NCI-H128 (cell line): ENCODE measurements at regions not wholly inside any gene's neighbourhood (a gene's known extent, or its start where the extent isn't known, plus 50 kb on each side); places are given as distances from the start of the nearest gene placed in this dataset.

ENCODE experiments used
- DNase-seq: peaks from one replicate; lab custom pipeline; 2025; ENCODE audit not compliant: unreplicated experiment; lab: John Stamatoyannopoulos, UW

DNA sequence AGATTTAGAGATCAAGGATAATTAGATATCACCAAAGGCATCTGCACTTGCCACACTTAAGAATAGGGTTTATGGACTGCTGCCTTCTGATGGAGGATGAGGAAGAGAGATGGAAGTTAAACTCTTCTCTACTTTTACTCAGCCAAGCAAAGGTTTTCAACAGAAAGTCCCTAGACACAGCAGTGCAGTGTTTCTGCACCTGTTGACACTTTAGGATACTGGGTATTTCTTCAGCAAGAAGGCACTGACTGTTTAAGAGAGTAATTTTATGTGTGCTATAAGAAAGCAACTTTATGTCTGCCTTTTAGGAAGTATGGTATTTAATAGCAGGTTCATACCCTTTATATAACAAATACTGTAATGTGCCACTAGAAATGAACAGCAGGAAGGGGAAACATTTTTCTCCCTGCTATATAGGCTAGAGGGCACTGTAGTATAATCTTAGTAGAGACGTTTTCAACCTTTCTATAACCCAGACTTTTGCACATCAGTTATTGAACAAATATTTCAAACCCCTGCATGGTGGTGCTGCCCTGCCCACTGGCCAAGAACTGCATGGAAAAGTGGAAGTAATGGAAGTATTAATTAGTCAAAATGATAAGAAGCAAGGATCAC lies 225.0 kb upstream of the GRIP1 start:
- no peak for DNase-seq

DNA sequence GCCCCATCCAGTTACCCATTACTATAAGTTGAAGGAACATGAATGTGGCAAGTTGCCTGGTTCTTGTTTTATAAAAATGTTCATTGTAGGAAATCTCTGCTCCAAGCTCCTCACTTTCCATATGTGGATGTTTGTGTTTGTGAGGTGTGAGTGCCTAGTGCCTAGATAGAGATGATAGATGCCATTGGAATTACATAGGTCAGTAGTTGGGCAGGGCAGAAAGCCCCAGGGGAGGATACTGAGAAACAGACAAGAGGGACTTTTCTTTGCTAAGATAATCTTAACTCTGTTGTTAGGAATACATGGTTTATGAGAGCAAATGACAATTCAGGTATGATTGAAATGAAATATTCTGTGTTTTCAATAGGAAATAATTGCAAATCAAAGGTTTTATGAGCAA lies 226.3 kb upstream of the GRIP1 start:
- DNase-seq, result no peak

DNA sequence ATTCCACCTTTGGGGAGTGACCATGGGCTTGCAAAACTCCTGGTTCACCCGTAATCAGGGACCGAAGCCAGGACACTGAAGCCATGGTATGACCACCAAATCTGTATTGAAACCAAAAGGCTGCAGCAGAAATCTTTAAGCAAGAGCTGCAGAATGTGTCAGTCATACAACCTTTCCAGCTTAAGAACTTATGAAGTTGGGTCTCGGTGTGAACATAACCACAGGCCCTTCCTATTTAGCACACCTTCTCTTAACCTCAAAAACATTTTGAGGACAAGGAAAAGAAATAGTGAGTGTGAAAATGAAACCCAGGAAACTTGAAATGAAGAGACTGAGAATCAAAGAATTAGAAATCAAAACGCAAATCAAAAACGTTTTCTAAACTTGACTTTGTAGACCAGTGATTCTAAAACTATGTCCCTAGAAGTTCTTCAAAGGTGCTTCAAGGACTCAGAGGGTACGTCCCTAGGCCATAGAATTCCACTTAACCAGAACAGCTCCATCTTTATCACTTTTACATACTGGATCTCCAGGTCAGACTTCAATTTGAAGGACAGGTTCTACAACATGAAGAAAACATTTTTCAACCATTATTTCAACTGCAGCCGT lies 231.6 kb upstream of the GRIP1 start:
- DNase-seq, result no peak

DNA sequence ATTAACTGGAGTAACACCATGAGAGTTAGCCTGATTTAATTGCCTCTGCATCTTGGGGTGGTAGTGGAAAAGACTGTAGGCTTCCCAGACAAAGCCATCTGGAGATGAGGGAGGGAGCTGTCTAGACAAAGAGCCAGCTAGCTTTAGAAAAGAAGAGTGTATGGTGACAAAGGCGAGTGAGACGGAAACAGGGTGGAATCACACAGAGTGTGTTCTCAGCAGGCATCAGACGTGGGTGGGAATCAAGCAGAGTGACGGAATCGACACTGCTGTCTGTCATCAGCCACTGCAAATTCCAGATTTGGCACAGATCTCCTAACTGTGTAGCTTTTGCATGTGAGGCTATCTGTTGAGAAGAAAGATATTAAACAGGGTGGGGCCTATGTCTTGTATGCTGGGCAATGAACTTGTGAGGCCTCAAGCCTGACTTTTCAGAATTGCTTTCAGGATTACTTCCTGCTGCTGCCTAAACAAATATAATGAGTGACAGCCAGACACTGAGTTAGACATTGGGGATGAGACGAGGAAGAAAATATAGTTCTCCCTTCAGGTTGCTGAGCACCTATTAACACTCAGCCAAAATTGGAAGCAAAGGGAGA lies 236.5 kb upstream of the GRIP1 start:
- DNase-seq, result no peak

DNA sequence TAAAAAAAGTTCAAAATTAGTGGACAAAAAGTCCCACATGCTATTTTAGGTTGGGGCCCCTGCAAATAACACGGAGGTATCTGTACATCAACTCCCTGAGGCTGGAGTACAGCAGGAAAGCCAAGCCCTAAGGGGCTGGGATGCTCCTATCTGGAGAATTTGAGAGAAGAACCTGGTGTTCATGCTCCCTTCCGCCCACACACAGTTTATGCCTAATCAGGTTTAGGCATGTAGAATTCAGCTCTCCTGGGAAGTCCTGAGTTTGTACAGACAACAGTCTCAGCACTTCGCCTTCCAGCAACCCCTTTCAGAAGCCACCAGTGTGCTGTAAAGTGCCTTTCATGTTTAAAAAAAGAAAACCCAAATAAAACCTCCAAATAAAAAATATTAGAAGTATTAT lies 237.3 kb upstream of the GRIP1 start:
- no peak for DNase-seq

DNA sequence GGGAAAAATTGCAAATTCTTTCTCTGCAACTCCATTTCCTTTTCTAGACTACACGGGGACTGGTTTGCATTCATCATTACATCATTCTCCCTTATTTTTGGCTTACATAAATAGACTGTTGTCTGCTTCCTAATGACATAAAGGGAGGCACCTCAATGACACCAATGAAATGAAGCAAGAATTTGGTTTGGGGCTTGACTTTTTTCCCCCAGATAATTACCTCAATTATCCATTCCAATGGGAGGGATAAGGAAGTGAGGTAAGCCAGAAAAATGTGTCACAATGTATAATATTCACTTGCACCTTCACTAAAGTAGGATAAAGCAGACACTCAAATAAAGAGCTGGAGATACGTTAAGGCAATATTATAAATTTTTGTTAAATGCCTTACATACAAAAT lies 240.6 kb upstream of the GRIP1 start:
- DNase-seq, result no peak

DNA sequence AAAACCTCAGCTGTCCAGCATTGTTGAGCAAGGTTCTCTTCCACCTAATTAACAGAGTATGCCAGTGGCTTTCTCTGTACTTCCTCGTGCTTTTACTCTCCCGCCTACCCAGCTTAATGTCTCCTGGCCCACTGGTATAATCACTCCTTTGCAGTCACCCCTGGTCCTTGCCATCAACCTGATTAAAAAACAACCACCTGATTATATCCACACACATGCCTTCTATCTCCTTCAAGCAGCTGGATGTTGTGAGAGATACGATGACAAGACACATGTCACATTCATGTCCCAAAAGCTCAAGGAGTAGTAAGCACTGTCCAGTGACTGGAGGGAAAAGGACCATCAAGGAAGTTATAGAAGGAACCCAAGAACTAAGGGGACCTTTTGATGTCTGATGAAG lies 241.3 kb upstream of the GRIP1 start:
- no peak for DNase-seq

DNA sequence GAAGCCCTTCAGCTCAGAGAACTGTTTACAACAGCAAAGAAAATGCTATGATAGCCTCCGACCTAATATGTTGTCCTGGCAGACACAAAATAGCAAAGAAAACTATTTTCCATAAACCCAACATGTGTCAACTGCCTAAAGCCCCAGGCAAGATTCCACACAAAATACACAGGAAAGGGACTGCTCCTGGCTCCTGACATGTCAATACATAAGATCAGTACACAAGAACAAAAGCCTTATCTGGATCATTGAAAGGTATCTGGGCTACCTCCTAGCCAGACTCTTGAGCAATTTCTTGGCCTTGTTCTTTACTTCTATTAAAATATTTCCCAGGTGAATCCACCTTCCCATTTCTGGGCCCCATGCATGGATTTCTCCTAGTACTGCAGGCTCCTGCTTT lies 242.3 kb upstream of the GRIP1 start:
- no peak for DNase-seq

DNA sequence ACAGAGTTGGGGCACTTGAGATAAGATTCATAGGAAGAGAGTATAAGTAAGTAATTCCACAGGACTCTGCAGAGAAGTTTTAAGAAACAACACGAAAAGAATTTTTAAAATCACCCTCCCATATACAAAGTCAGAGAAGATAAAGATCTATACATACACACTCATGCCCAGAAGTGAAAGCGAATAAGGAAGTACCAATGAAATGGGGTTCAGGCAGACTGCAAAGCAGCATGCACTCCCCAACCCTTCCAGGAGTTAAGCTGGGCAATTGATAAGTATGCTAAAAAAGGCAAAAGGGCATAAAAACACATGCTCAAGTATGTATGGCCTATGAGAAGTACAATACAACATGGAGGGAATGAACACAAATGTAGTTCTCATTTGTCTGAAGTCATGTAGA lies 246.2 kb upstream of the GRIP1 start:
- no peak for DNase-seq

DNA sequence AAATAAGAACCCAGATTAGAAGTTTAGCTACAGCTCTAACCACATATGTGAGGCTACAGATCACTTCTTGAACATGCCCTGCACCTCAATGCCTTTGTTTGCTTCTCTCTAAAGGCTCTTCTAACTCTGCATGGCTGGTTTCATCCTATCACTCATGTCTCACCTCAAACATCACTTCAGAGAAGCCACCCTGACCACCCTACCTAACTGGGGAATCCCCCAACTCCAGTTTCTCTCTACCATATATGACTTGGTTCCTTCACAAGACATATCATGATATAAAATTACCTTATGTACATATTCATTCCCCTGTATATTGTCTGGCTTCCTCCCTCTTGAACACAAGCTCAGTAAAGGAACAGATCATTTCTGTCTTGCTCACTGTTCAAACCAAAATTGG lies 250.2 kb upstream of the GRIP1 start:
- DNase-seq, result no peak

DNA sequence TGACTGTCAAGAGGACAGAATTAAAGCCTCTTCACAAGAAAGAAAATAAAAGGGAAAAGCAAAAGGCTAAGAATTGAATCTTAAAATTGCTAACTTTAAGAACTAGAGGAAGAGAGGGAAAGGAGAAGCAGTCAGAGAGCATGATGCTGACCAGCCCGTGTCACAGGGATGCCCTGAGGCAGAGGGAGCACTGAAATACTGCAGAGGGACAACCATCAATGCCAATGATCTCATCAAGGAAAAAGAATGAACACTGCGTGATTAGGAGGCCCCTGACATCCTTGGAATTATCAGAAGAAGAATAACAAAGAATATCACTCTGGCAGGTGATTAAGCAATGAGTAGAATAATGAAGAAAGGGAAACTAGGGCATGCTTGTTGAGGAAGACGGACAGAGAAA lies 252.2 kb upstream of the GRIP1 start:
- no peak for DNase-seq

DNA sequence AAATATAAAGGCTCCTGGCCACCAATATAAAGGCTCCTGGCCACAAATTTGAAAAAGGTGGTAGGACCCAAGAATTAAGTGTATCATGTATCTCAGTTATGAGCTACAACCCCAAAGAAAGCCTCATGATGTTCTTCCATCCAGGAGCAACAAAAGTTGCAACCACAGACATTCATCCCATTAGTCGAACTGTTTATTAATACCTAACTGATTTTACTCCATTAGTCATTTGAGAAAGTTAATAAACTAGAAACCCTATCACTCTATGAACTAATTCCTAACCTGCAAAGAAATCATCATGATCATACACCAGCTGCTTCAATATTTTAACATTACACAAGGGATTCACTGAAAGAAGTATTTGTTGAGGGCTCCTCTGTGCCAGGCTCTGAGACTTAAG lies 253.2 kb upstream of the GRIP1 start:
- DNase-seq, result no peak

DNA sequence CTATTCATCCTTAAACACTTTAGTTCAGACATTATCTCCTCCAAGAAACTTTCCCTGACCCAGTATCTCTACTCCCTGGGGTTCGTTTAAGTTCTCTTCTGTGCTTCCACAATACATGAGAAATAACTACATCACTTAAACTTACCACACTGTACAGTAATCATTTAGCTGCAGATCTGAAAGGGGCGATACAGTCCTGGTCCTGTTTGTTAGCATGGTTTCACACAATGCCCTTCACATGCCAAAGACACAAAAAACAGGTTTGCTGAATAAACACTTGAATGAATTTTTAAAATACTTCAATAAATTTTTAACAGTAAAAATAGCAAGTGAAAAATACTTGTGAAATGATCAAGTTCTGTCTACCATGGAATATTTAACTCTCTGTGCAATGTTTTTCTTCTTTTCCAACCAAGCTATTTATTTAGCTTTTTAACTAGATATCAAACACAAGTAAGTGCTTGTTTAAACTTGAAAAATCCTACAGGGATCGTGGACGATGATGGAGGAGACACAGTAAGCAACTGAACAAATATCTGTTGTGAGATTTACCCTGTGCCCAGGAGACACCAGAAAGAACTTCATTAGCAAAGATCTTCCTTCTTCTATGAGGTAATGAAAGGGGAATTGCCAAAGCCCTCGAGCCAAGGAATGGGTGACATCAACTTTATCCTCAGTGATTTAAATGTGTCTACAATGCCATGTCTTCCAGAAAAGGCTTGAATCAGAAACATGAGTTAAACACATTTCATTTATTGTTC lies 255.6 kb upstream of the GRIP1 start:
- no peak for DNase-seq

DNA sequence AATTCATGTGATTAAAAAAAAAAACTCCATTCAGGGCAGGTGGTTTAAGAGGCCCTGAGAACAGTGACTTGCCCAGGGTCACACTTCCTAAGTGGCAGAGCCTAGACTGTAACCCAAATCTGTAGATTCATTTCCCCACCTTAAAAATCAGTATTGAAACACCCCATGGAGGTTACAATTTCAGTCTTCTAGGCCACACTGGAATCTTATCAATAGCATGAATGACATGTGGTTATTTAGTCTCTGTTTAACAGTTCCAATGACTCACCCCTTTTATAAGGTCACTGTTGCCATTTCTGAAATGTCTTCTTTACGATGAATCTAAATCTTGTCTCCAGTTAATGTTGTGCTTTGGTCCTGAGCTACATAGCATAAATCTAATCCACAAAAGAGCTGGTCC lies 262.3 kb upstream of the GRIP1 start:
- no peak for DNase-seq

DNA sequence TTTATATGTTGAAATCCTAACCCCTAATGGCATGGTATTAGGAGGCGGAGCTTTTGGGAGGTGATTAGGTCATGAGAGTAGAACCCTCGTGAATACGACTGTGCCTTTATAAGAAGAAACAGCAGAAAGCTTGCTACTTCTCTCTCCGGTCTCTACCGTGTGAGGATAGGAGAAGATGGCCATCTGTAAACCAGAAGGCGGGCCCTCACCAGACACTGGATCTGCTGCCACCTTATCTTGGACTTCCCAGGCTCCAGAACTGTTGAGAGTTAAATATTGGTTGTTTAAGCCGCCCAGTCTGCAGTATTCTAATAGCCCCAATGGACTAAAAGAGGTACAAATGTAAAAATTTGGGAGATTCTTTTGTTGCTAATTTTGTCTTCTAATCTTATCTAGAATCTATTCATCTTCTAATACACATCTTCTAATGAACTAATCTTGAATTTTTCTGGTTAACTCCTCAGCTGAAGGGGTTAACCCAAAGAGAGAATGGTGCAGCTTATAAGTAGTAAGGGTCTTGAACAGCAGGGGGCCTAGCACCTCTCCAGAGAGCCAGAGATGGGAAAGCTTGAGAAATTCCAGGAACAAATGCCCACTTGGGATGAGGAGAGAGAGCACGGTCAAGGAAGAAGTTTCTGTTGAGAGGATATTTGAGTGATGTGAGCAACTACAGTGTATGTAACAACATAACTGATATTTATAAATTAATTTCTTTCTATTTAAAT lies 264.0 kb upstream of the GRIP1 start:
- no peak for DNase-seq

DNA sequence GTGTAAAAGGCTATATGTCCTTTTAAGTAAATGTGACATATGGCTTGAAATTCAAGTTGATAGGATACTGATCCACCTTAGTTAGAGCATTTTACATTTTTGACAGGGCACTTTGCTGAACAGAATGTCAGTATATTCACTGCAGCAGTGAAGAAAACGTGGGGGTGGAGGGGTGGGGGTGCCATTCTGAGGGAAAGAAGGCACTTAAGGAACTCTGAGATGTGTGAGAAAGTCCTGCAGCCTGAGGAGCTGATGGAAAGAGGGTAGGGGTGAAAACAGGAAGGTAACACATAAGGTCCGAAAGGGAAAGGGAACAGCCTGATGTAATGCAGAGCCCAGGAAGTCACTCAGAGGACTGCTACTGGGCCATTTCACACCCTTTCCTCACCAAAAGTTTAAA lies 265.5 kb upstream of the GRIP1 start:
- DNase-seq, result no peak

DNA sequence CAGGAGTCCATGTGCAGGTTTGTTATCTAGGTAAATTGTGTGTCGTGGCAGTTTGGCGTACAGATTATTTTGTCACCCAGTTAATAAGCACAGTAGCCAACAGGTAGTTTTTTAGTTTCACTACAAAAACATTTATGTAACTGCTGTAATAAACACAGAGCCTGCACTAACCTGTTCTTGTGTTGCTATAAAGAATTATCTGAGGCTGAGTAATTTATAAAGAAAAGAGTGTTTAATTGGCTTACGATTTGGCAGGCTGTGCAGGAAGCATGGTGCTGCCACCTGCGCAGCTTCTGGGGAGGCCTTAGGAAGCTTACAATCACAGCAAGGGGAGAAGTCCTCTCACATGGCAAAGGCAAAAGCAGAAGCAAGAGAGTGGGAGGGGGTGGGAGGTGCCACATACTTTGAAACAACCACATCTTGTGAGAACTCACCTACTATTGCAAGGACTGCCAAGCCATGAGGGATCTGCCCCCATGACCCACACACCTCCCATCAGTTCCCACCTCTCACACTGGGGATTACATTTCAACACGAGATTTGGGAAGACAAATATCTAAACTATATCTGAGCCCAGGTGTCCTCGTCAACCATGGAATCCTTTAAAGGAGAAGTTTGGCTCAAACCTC lies 266.4 kb upstream of the GRIP1 start:
- DNase-seq, result no peak

DNA sequence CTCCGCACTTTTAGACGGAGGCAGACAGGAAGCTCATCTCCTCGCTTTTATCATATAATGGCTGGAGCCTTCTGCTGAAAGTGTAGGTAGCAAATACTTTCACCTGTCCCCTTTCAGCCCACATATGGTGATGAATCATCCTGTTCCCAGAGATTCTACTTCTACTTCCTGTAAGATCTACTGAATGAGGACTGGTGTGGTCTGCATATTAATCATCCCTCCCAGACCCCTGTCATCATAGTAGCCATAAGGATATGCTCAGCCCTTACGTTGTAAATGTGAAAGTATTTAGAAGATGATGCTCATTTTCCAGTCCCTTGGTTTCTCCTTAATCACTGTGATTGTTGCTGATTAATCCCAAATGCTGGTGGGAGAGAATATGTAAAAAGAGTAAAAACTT lies 268.2 kb upstream of the GRIP1 start:
- DNase-seq, result no peak

DNA sequence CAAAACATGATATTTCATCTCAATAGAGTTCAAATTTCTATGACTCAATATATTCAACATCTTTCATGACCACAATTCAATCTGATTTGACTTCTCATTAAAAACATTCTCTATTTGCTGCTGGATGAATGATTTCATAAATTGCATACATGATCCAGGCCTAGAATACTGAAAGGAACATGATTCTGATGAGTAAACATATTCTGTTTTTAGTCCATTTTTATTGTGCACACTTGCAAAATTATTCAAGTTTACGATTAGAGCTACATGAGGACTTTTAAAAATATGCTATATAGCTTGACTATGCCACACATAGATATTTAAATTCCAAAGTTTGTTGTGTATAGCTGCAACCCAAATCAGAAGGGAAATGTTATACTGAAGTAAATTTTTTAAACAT lies 273.8 kb upstream of the GRIP1 start:
- no peak for DNase-seq

DNA sequence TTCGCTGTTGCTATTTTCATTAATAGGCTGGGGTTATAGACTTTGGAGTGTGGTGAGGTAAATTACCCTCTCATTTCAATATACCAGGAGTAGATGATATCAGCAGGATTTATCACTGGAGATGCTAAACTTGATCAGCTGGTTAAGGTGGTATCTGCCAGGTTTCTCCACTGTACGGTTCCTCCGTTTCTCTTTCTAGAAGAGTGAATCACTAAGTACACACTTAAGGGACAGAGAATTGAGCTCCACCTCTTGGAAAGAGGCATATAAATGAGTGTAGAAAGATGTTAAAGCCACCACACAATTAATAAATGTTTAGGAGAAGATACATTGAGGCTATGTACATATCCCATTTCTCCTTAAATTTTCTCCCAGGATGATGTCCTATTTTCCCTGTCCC lies 277.4 kb upstream of the GRIP1 start:
- no peak for DNase-seq

DNA sequence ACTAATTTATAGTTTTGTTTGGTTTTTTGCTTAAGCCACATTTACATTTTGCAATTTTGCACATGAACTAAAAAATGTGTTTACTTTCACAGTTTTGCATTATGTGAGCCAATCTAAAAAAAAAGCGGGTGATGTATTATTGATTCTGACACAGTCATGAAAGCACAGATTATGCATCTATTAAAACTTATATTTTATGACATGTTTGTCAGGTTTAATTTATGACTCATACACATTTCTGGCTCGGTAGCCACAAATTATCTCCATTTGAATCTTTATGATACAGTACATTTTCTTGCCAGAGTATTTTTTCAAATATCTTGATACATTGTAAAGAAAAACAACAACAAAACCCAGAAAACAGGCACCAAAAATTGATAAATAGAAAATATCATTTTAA lies 280.4 kb upstream of the GRIP1 start:
- no peak for DNase-seq
